NCI-H510A treated with DMSO at 0.1 percent for 48 hours (cell line): ENCODE measurements at regions not wholly inside any gene's neighbourhood (a gene's known extent, or its start where the extent isn't known, plus 50 kb on each side); places are given as distances from the start of the nearest gene placed in this dataset.
"Not testable (repeated sequence)": the region's sequence is repeated elsewhere in the genome, so short reads cannot be mapped to it uniquely, and the experiment has no call there.

Experiments used
- DNase-seq: peaks from one replicate; lab custom pipeline; 2025; lab: John Stamatoyannopoulos, UW

- peak; percentile 14 for DNase-seq
Measured at GRCh38 chr1:46878173-46878782, 63.0 kb downstream of the CYP4A11 start.

GRCh38 chr1:46876093-46876492, 65.2 kb downstream of the CYP4A11 start:
- not testable (repeated sequence) for DNase-seq
